Hepatic stellate cell (primary cell): ENCODE measurements at regions not wholly inside any gene's neighbourhood (a gene's known extent, or its start where the extent isn't known, plus 50 kb on each side); places are given as distances from the start of the nearest gene placed in this dataset.
"Not testable (repeated sequence)": the region's sequence is repeated elsewhere in the genome, so short reads cannot be mapped to it uniquely, and the experiment has no call there.

ENCODE experiments used
- DNase-seq: peaks from one replicate; pipeline ENCODE4 v3.0.0; 2011; ENCODE audit warnings: low spot score

GRCh38 chr6:159642995-159643394 lies 50.0 kb downstream of the SOD2 start:
- DNase-seq, result no peak

- DNase-seq, result no peak
These were observed 50.6 kb downstream of the SOD2 start for GRCh38 chr6:159642481-159642880.

GRCh38 chr6:159640722-159641482 lies 52.1 kb downstream of the SOD2 start:
- DNase-seq, result no peak

GRCh38 chr6:159640322-159640721 lies 52.7 kb downstream of the SOD2 start:
- no peak for DNase-seq

DNA sequence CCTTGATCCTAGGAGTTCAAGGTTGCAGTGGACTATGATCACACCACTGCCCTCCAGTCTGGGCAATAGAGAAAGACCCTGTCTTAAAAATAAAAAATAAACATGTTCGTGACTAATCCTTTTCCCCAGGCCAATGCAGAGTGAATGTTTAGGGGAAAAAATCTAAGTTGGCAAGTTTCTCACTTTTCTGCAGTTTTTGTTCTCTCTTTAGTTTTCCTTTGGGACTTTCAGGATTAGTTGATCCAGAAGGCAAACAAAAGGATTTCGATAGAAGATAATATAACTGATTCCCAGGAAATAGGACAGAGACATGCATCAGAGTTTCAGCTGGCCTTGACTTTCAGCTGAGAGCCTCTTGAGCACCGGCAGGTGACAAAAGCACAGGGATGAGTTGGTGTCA lies 53.3 kb downstream of the SOD2 start:
- no peak for DNase-seq

DNA sequence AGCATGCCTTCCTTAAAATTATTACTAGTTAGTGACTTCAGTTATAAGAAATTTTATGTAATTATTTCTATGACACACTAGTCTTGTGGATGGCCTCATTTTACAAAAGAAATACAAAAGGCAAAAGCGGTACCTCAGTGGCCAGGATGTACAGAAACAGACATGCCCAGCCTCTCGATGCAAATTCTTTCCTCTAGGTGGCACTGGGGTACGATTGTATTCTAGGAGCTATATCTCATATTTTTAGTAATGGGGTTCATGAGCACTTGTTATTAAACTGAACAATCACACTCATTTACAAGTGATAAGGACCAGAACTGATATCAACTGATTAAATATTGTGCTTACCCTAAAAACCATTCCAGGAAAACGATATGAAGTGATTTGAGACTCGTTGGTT lies 59.8 kb downstream of the SOD2 start:
- DNase-seq, result peak; percentile 16

DNA sequence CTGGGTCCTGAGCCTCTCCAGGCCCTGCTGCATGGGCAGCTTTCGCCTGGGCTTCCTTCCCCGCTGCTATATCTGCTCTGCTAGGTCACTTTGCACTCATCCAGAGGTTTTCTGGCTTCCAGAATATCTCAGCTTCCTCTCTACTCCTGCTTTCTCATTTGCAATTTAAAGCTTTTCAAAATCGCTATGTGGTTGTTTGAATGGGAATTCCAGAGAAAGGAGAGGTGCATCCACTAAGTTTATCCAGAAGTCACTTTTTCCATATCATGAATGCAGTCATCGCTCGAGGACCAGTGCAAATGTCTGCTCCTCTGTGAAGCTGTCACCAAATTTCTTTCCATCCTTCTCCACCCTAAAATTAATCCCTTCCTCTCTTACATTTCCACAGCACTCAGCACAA lies 61.2 kb downstream of the SOD2 start:
- no peak for DNase-seq

DNA sequence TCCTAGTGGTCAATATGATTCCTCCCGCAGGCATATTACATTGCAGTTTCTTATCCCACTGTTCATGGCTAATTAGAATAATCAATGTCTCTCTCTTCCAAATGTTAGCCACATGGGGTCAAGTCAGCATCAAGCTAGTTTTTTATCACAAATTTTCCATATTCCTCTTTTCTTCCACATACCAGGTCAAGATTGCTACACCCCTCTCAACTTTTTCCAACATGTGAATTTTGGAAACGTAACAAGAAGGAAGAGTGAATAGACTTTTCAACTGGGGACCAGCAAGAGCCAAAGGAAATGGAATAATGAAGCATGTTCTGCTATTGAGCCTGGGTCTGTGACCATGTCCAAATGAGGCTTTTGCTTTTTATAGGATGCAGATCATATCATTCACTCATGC lies 65.1 kb downstream of the SOD2 start:
- DNase-seq, result no peak

GRCh38 chr6:159626506-159626905 lies 66.5 kb downstream of the SOD2 start:
- DNase-seq, result not testable (repeated sequence)

GRCh38 chr6:159623156-159623555 lies 69.9 kb downstream of the SOD2 start:
- no peak for DNase-seq

DNA sequence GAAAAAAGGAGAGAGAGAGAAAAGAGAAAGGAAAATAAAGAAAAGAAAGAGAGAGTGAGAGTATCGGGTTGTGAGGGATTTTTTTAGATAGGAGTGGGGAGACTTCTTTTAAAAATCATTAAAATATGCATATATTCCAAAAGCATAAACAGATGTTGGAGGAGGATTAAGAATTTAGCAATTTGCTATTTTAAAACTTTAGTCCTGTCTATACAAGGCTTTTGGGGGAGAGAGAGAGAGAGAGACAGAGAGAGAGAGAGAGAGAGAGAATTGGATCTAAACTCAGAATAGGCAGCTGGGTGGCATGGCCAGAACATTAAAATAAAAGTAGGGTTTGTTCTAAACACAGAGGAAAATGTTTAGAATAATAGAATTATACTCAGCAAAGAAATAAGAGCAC lies 72.1 kb downstream of the SOD2 start:
- no peak for DNase-seq

DNA sequence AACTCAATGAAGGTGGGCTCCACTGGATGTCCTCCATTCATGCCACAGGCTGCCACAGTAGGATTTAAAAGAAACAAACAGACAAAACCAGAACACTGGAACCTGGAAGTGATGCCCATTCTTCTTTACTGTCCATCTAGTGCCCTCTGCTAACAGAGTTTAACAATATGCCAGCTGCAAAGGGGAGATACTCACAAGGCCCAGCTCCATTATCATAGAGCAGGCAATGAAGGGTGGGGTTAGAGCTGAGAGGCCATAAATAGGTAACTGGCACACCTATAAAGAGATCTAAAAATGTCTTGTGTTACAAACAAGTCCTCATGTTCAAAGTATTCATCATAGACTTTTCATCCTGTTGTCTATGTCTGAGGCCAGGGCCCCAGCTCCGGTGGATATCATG lies 75.6 kb downstream of the SOD2 start:
- no peak for DNase-seq

GRCh38 chr6:159616456-159616855 lies 76.6 kb downstream of the SOD2 start:
- no peak for DNase-seq

- no peak for DNase-seq
These were observed 77.1 kb downstream of the SOD2 start for GRCh38 chr6:159615918-159616317.

DNA sequence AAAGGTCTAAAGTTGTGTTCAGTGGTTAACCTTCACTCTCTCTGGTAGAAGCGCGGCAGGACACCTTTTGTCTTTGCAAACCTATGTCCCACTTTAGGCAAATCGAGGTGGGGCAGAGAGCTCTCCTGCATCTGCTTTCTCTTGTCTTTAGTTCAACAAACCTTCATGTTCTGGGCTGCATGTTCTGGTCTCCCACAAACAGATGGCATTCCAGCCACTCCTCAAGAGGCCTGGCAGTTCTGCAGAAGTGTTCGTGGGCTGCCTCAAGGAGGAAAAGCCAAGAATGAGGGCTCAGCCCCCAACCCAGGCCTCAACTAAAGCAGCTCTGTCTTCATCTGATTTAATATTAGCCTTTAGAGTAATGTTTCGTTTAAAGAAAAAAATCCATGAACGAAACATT lies 82.2 kb downstream of the SOD2 start:
- DNase-seq, result no peak

DNA sequence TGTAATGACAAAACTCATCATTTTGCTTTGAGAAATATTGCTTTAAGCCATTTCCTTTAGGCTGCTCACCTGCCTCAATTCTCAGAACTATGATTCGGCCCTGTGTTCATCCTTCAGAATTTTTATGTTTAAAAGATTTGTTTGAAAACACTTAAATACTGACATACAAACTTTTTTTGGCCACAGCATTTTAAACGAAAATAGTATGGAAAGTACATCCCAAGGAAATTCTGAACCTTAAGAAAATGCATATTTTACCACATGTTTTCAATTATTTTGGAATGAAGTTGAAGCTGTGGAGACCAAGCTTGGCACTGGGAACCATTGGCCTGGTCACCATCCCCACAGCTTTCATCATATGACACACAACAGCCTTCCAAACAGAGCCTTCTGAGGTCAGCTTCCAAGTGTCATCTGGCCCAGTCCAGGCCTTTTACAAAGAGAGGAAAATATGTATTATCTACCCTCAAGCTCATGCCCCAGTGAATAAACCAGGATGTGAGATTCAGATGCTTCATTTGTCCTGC lies 83.3 kb downstream of the SOD2 start:
- DNase-seq, result no peak

GRCh38 chr6:159608961-159609651 lies 83.9 kb downstream of the SOD2 start:
- DNase-seq, result peak; percentile 17

DNA sequence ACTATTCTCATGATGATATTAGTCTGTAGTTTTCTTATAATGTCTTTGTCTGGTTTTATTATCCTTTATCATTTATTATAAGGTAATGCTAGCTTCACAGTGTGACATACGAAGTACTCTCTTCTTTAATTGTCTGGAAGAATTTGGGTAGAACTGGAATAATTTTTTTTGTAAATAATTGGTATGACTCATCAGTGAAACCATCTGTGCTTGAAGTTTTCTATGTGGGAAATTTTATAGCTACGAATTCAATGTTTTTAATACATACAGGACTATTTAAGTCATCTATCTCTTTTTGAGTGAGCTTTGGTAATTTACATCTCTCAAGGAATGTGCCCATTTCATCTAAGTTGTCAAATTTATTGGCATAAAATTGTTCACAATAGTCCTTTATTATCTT lies 86.3 kb downstream of the SOD2 start:
- DNase-seq, result no peak

DNA sequence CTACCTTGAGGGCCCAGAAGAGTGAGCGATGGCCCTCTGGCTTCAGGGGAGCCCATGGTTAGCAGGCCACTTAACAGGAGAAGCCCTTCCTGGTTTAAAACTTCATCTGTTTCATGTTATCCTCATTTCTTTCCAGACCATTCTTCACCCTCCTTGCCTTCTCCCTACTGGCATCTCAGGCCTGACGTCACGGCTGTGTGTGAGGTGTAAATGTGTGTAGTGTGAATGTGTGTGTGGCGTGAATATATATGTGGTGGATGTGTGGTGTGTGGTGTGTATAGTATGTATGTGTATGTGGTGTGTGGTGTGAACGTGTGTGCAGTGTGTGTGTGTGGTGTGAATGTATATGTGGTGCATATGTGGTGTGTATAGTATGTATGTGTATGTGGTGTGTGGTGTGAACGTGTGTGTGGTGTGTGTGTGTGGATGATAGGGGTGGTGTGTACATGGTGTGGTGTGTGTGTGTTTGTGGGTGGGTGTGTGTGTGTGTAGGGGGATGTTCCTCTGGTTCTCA lies 88.5 kb downstream of the SOD2 start:
- DNase-seq, result no peak

DNA sequence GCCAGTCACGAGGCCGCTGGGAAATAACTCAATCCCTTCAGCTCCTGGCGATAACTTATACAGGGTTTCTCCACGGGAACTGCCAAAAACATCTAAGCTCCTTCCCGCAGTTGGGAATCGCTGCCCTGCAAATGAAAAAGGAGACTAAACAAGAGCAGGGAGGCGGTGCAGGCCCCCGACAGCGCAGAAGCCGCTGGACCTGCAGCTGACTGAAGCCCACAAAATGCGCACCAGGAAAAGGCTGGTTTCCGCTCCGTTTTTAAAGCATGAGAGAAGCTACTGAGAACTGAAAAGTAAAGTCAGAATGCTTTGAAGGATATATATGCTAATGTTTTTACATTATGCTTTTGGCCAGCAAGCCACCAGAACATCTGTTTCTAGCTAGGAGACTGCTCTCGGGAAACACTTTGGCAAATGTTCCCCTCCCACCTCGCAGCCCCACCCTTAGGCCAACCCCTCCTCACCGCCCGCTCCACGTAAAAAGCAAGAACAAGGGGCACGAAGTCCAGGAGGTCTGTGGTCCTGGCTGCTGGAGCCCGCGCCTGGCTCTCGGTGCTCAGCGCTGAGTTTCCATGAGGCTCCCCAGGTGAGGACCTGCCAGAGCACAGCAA lies 90.5 kb downstream of the SOD2 start:
- no peak for DNase-seq

- DNase-seq, result no peak
These were observed 91.8 kb downstream of the SOD2 start for GRCh38 chr6:159601211-159601610.

DNA sequence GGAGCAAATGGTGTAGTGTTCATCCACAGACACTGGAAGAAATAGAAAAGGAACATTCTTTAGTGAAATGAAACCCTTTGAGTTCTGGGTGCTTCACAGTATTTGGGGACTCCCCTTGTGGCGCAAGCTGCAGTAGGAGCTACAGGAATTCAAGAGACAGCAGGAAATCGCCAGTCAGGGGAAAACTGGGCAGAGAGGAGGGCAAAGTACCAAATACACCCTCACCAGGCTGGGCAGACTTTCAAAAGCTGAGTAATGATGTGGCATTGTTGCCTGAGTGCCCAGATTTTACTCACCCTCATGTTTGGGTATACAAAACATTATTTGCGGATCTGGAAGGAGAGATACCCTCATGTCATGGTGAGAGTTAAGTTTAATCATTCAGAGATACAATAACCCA lies 97.9 kb downstream of the SOD2 start:
- peak; percentile 9 for DNase-seq

- peak; percentile 64 for DNase-seq
These were observed 98.3 kb downstream of the SOD2 start for GRCh38 chr6:159594750-159595117.
